ENCODE measurements at regions not wholly inside any gene's neighbourhood (a gene's known extent, or its start where the extent isn't known, plus 50 kb on each side); places are given as distances from the start of the nearest gene placed in this dataset.

DNA sequence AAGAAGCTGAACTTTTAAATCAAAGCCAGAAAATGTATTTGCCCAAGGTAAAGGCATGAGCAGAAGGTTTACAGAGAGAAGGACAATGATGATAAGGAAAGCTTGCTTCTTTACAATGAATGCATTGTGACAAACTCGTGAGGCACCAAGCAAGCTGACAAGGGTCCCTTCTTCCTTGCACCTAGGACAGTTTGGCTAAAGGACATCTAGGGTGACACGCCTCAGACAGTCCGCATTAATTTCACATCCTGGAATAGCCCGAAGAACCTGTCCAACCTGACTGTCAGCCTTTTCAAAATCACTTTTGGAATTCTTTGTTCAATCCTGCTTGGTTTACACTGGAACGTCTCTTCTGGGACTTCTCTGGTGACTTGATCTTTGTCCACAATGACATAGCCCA, 146.4 kb upstream of the MAP3K1 start:
- H3K4me3 ChIP-seq (ENCODE audit: low read depth in 2 of 2, low read length in 1 of 2), result no peak overlapping the region
- no peak overlapping the region for H2AFZ ChIP-seq (ENCODE audit: low read depth)
- peaks cover 0 to 6% of the 10 kb centered on the region in 2 experiments; a peak in 1 of 4 replicates for H3K4me1 ChIP-seq (ENCODE audit: control insufficient read depth in 1 of 2, insufficient read depth in 2 of 2, low read depth in 1 of 2, low read length in 1 of 2)
- no peaks in the 10 kb centered on the region for H3K36me3 ChIP-seq (replicated peaks in 1 of 2; ENCODE audit: control insufficient read depth in 1 of 2, insufficient read depth in 2 of 2, low read length in 1 of 2)
- no peak for DNase-seq
- H3K9me3 ChIP-seq, result no peaks in the 10 kb centered on the region
- H3K27me3 ChIP-seq (ENCODE audit: insufficient read depth), result no peaks in the 10 kb centered on the region
- no peaks in the 10 kb centered on the region for H3F3A ChIP-seq (replicated peaks; ENCODE audit: insufficient read depth)
- no peaks in the 10 kb centered on the region for H3K79me2 ChIP-seq (ENCODE audit: insufficient read depth)
- WGBS (ENCODE audit: low lambda C conversion rate), result 45% methylated on average over 5 of the region's 5 CpGs
- H3K4me2 ChIP-seq, result no peak overlapping the region
- H3K27ac ChIP-seq (ENCODE audit: low read depth in 2 of 2, low read length in 1 of 2), result no peak overlapping the region
- no peaks in the 10 kb centered on the region for H3K9me2 ChIP-seq
- no peaks in the 10 kb centered on the region for H4K20me1 ChIP-seq (ENCODE audit: insufficient read depth)
- no peak overlapping the region for H3K9ac ChIP-seq
- TF ChIP-seq YY1 (IDR thresholded peaks at IDR 0.05; ENCODE audit: low read depth) (no peak), TCF12 (IDR thresholded peaks at IDR 0.05) (no peak), CHD2 (IDR thresholded peaks at IDR 0.05; ENCODE audit: low read length, partially characterized antibody) (no peak), RCOR1 (IDR thresholded peaks at IDR 0.05; ENCODE audit: low read length) (no peak), FOXJ3 (CRISPR knock-in tag; IDR thresholded peaks at IDR 0.05) (no peak), GATA2 (CRISPR knock-in tag; IDR thresholded peaks at IDR 0.05) (no peak), RXRA (IDR thresholded peaks at IDR 0.05; ENCODE audit: borderline replicate concordance, low read depth) (no peak), MEF2A (IDR thresholded peaks at IDR 0.05; ENCODE audit: borderline replicate concordance, low read depth) (no peak), SIN3A (IDR thresholded peaks at IDR 0.05; ENCODE audit: borderline replicate concordance, low read depth, low read length) (no peak), EZH2phosphoT487 (IDR thresholded peaks at IDR 0.05; ENCODE audit: borderline replicate concordance, low read depth) (no peak), SMC3 (IDR thresholded peaks at IDR 0.05; ENCODE audit: low read depth, low read length) (no peak), ELF1 (IDR thresholded peaks at IDR 0.05) (no peak), JUND (IDR thresholded peaks at IDR 0.05) (no peak), RAD21 (IDR thresholded peaks at IDR 0.05; ENCODE audit: low read length) (no peak)
- TF ChIP-seq, protein P1, sequence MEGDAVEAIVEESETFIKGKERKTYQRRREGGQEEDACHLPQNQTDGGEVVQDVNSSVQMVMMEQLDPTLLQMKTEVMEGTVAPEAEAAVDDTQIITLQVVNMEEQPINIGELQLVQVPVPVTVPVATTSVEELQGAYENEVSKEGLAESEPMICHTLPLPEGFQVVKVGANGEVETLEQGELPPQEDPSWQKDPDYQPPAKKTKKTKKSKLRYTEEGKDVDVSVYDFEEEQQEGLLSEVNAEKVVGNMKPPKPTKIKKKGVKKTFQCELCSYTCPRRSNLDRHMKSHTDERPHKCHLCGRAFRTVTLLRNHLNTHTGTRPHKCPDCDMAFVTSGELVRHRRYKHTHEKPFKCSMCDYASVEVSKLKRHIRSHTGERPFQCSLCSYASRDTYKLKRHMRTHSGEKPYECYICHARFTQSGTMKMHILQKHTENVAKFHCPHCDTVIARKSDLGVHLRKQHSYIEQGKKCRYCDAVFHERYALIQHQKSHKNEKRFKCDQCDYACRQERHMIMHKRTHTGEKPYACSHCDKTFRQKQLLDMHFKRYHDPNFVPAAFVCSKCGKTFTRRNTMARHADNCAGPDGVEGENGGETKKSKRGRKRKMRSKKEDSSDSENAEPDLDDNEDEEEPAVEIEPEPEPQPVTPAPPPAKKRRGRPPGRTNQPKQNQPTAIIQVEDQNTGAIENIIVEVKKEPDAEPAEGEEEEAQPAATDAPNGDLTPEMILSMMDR (IDR thresholded peaks at IDR 0.05), result no peak
- TF ChIP-seq, protein P2, sequence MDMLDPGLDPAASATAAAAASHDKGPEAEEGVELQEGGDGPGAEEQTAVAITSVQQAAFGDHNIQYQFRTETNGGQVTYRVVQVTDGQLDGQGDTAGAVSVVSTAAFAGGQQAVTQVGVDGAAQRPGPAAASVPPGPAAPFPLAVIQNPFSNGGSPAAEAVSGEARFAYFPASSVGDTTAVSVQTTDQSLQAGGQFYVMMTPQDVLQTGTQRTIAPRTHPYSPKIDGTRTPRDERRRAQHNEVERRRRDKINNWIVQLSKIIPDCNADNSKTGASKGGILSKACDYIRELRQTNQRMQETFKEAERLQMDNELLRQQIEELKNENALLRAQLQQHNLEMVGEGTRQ (IDR thresholded peaks at IDR 0.05; ENCODE audit: borderline replicate concordance, low read depth, low read length), result no peak
- TF ChIP-seq, protein P3, sequence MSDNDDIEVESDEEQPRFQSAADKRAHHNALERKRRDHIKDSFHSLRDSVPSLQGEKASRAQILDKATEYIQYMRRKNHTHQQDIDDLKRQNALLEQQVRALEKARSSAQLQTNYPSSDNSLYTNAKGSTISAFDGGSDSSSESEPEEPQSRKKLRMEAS (IDR thresholded peaks at IDR 0.05; ENCODE audit: low read depth), result no peak
- TF ChIP-seq, protein P4, sequence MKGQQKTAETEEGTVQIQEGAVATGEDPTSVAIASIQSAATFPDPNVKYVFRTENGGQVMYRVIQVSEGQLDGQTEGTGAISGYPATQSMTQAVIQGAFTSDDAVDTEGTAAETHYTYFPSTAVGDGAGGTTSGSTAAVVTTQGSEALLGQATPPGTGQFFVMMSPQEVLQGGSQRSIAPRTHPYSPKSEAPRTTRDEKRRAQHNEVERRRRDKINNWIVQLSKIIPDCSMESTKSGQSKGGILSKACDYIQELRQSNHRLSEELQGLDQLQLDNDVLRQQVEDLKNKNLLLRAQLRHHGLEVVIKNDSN (IDR thresholded peaks at IDR 0.05; ENCODE audit: borderline replicate concordance, low read depth), result no peak
- CTCF ChIA-PET, result interaction anchor here (1.3 kb wide), 1 partner anchor 17 kb away, joined by 5 read pairs; no protein-coding TSS in a partner anchor
- POLR2A ChIA-PET, result no interaction called here
